Mesenchymal stem cell (in vitro differentiated cells and primary cell): ENCODE measurements at regions not wholly inside any gene's neighbourhood (a gene's known extent, or its start where the extent isn't known, plus 50 kb on each side); places are given as distances from the start of the nearest gene placed in this dataset.
"Not testable (repeated sequence)": the region's sequence is repeated elsewhere in the genome, so short reads cannot be mapped to it uniquely, and the experiment has no call there.

Experiments
- DNase-seq: peaks from one replicate; pipeline ENCODE4 v3.0.0-alpha.2; 2013
- H2AFZ ChIP-seq: one replicate; pipeline ENCODE4 v1.6.1; 2013; ENCODE audit warnings: low read depth, mild to moderate bottlenecking, control low read depth, inconsistent platforms, low read length, moderate library complexity
- H2AK5ac ChIP-seq: 2 replicates; pipeline ENCODE4 v1.6.1; 2013; ENCODE audit warnings: low read length, moderate library complexity, mild to moderate bottlenecking, inconsistent platforms; ENCODE audit not compliant: severe bottlenecking
- H2BK120ac ChIP-seq: one replicate; pipeline ENCODE4 v1.6.1; 2013; ENCODE audit warnings: low read depth, mild to moderate bottlenecking, inconsistent platforms, low read length, moderate library complexity
- H2BK12ac ChIP-seq, 2 experiments: one replicate each; pipeline ENCODE4 v1.6.1; 2013; ENCODE audit warnings: inconsistent platforms in 2 of 2, low read length in 2 of 2, mild to moderate bottlenecking in 2 of 2, moderate library complexity in 2 of 2, control low read depth in 1 of 2
- H2BK15ac ChIP-seq: one replicate; pipeline ENCODE4 v1.6.1; 2013; ENCODE audit warnings: mild to moderate bottlenecking, low read depth, inconsistent platforms; ENCODE audit not compliant: poor library complexity, severe bottlenecking
- H2BK5ac ChIP-seq: 2 replicates; pipeline ENCODE4 v1.6.1; 2013; ENCODE audit warnings: low read depth, mild to moderate bottlenecking, low read length, control low read depth, inconsistent platforms; ENCODE audit not compliant: poor library complexity, severe bottlenecking
- H3K14ac ChIP-seq, 2 experiments: one replicate each; pipeline ENCODE4 v1.6.1; 2013; ENCODE audit warnings: inconsistent platforms in 2 of 2, low read length in 2 of 2, control low read depth in 1 of 2, mild to moderate bottlenecking in 1 of 2, moderate library complexity in 1 of 2
- H3K18ac ChIP-seq, 2 experiments: one replicate each; pipeline ENCODE4 v1.6.1; 2013; ENCODE audit warnings: inconsistent platforms in 2 of 2, low read length in 2 of 2, control low read depth in 1 of 2, low read depth in 1 of 2, mild to moderate bottlenecking in 1 of 2
- H3K23ac ChIP-seq, 2 experiments: one replicate each; pipeline ENCODE4 v1.6.1; 2013; ENCODE audit warnings: inconsistent platforms in 2 of 2, low read length in 2 of 2, mild to moderate bottlenecking in 2 of 2, moderate library complexity in 2 of 2, control low read depth in 1 of 2
- H3K27ac ChIP-seq: 2 replicates; pipeline ENCODE4 v1.5.1; 2013; ENCODE audit warnings: mild to moderate bottlenecking, moderate library complexity, low read length, control low read depth, inconsistent platforms; ENCODE audit not compliant: poor library complexity, severe bottlenecking
- H3K27me3 ChIP-seq, 2 experiments: 2 replicates each; pipeline versions ENCODE4 v1.6.1 to v1.7.0; 2013; ENCODE audit warnings: low read length in 2 of 2, mild to moderate bottlenecking in 2 of 2, moderate library complexity in 2 of 2, control low read depth in 1 of 2, inconsistent platforms in 1 of 2; ENCODE audit not compliant: control insufficient read depth in 1 of 2, insufficient read depth in 1 of 2
- H3K36me3 ChIP-seq, 2 experiments: 2 replicates each; pipeline versions ENCODE4 v1.6.1 to v1.7.0; 2013; ENCODE audit warnings: low read length in 2 of 2, control low read depth in 1 of 2, inconsistent platforms in 1 of 2, low read depth in 1 of 2, mild to moderate bottlenecking in 1 of 2; ENCODE audit not compliant: insufficient read depth in 2 of 2, control insufficient read depth in 1 of 2
- H3K4ac ChIP-seq, 2 experiments: one replicate each; pipeline ENCODE4 v1.6.1; 2013; ENCODE audit warnings: inconsistent platforms in 2 of 2, low read length in 2 of 2, mild to moderate bottlenecking in 2 of 2, moderate library complexity in 2 of 2, control low read depth in 1 of 2, low read depth in 1 of 2
- H3K4me1 ChIP-seq: 2 replicates; pipeline ENCODE4 v1.6.1; 2013; ENCODE audit warnings: low read depth, low read length, control low read depth; ENCODE audit not compliant: control insufficient read depth, insufficient read depth
- H3K4me2 ChIP-seq: 2 replicates; pipeline ENCODE4 v1.6.1; 2013; ENCODE audit warnings: low read length, mild to moderate bottlenecking, inconsistent platforms; ENCODE audit not compliant: poor library complexity, severe bottlenecking
- H3K4me3 ChIP-seq, 2 experiments: 2 replicates each; pipeline versions ENCODE4 v1.5.1 to v1.7.0; 2013; ENCODE audit warnings: low read length in 2 of 2, mild to moderate bottlenecking in 2 of 2, control low read depth in 1 of 2, low read depth in 1 of 2; ENCODE audit not compliant: insufficient read depth in 1 of 2
- H3K79me1 ChIP-seq: replicated peaks from 2 replicates; pipeline ENCODE4 v1.6.1; 2013; ENCODE audit warnings: mild to moderate bottlenecking, control low read depth, low read length, inconsistent platforms; ENCODE audit not compliant: poor library complexity, severe bottlenecking
- H3K9ac ChIP-seq: 2 replicates; pipeline ENCODE4 v1.7.0; 2013; ENCODE audit warnings: mild to moderate bottlenecking, low read length, moderate library complexity
- H3K9me3 ChIP-seq: 2 replicates; pipeline ENCODE4 v1.7.0; 2013; ENCODE audit warnings: mild to moderate bottlenecking, low read length; ENCODE audit not compliant: control insufficient read depth
- H4K8ac ChIP-seq: one replicate; pipeline ENCODE4 v1.6.1; 2013; ENCODE audit warnings: inconsistent platforms, mild to moderate bottlenecking, low read length, moderate library complexity
- H4K91ac ChIP-seq: one replicate; pipeline ENCODE4 v1.6.1; 2013; ENCODE audit warnings: mild to moderate bottlenecking, low read length, inconsistent platforms
- WGBS: methylation state at CpG from one replicate; pipeline ENCODE4 v1.1.7; 2013; ENCODE audit warnings: mixed read lengths; 5-methylcytosine and 5-hydroxymethylcytosine counted together

- H3K9ac ChIP-seq, result no peak overlapping the region
- H2BK5ac ChIP-seq, result no peak overlapping the region
- no peaks in the 10 kb centered on the region for H3K79me1 ChIP-seq
- no peaks in the 10 kb centered on the region for H3K36me3 ChIP-seq
- DNase-seq, result no peak
- H2AK5ac ChIP-seq, result no peak overlapping the region
- 92% methylated on average over 3 of the region's 3 CpGs for WGBS
- no peak overlapping the region for H3K23ac ChIP-seq
- no peaks in the 10 kb centered on the region for H3K4me1 ChIP-seq
- no peak overlapping the region for H3K14ac ChIP-seq
- H2BK12ac ChIP-seq, result no peak overlapping the region
- H3K18ac ChIP-seq, result no peak overlapping the region
- no peaks in the 10 kb centered on the region for H3K9me3 ChIP-seq
- H3K4me3 ChIP-seq, result no peak overlapping the region
- H2BK120ac ChIP-seq, result no peak overlapping the region
- H3K27ac ChIP-seq, result no peak overlapping the region
- no peak overlapping the region for H2AFZ ChIP-seq
- no peak overlapping the region for H4K8ac ChIP-seq
- no peak overlapping the region for H3K4ac ChIP-seq
- H4K91ac ChIP-seq, result no peak overlapping the region
- peaks cover 6% of the 10 kb centered on the region in 2 experiments for H3K27me3 ChIP-seq
- no peak overlapping the region for H3K4me2 ChIP-seq
- H2BK15ac ChIP-seq, result no peak overlapping the region
Observed at GRCh38 chr5:66285343-66285922, 141.3 kb downstream of the SREK1 start.

DNA sequence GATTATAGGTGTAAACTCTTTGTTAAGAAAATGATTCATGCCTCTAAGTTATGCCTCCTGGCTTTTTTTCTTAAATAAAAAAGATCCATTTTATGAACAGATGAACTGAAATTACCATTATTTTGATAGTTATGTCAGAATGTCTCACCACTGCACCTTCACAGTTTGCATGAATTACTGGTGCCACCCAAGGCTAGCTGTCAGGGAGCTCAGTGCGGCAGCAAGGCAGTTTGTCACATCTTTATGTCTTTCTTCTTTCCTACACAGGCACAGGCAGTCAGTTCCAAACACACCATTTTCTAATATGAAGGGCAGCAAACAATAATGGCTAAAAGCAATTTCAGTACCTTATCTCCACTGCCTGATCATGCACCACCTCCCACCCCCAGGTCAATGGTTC is 147.7 kb downstream of the SREK1 start:
- H3K4me1 ChIP-seq, result no peaks in the 10 kb centered on the region
- H3K9me3 ChIP-seq, result no peaks in the 10 kb centered on the region
- no peak overlapping the region for H4K91ac ChIP-seq
- WGBS, result 100% methylated on average over 1 of the region's 1 CpG
- no peak overlapping the region for H3K4ac ChIP-seq
- no peak overlapping the region for H3K18ac ChIP-seq
- no peak overlapping the region for H3K4me2 ChIP-seq
- no peak overlapping the region for H2AFZ ChIP-seq
- no peak overlapping the region for H3K27ac ChIP-seq
- H2BK15ac ChIP-seq, result no peak overlapping the region
- H4K8ac ChIP-seq, result no peak overlapping the region
- no peak overlapping the region for H2AK5ac ChIP-seq
- no peak overlapping the region for H3K9ac ChIP-seq
- no peaks in the 10 kb centered on the region for H3K36me3 ChIP-seq
- no peak overlapping the region for H3K23ac ChIP-seq
- DNase-seq, result no peak
- no peak overlapping the region for H3K14ac ChIP-seq
- peaks cover 3 to 16% of the 10 kb centered on the region in 2 experiments for H3K27me3 ChIP-seq
- no peaks in the 10 kb centered on the region for H3K79me1 ChIP-seq
- no peak overlapping the region for H3K4me3 ChIP-seq
- no peak overlapping the region for H2BK5ac ChIP-seq
- no peak overlapping the region for H2BK120ac ChIP-seq
- H2BK12ac ChIP-seq, result no peak overlapping the region

GRCh38 chr5:66293851-66294250 is 149.8 kb downstream of the SREK1 start:
- not testable (repeated sequence) for H2BK15ac ChIP-seq, H3K9ac ChIP-seq, H3K23ac ChIP-seq, H2BK12ac ChIP-seq, H3K79me1 ChIP-seq, H4K8ac ChIP-seq, H2BK120ac ChIP-seq, H3K4me1 ChIP-seq, H3K14ac ChIP-seq, H4K91ac ChIP-seq, H3K9me3 ChIP-seq, H2AFZ ChIP-seq, H3K4ac ChIP-seq, H3K4me3 ChIP-seq, H3K36me3 ChIP-seq, H3K4me2 ChIP-seq, H3K27ac ChIP-seq, H2AK5ac ChIP-seq, DNase-seq, H2BK5ac ChIP-seq, H3K18ac ChIP-seq
- WGBS, result 87% methylated on average over 10 of the region's 10 CpGs
- peaks cover 6 to 22% of the 10 kb centered on the region in 2 experiments for H3K27me3 ChIP-seq

- WGBS, result 87% methylated on average over 1 of the region's 2 CpGs
Observed at GRCh38 chr5:66299463-66299862, 155.4 kb downstream of the SREK1 start.

More at GRCh38 chr5:66299463-66299862, 155.4 kb downstream of the SREK1 start:
- H3K4me2 ChIP-seq, result no peak overlapping the region
- H3K36me3 ChIP-seq, result no peaks in the 10 kb centered on the region
- no peak overlapping the region for H2BK15ac ChIP-seq
- H3K4ac ChIP-seq, result no peak overlapping the region
- H4K91ac ChIP-seq, result no peak overlapping the region
- H3K27me3 ChIP-seq, result peaks cover 22 to 35% of the 10 kb centered on the region in 2 experiments
- H3K9me3 ChIP-seq, result no peaks in the 10 kb centered on the region
- H3K4me3 ChIP-seq, result no peak overlapping the region
- no peak overlapping the region for H3K27ac ChIP-seq
- H2AK5ac ChIP-seq, result no peak overlapping the region
- H3K14ac ChIP-seq, result no peak overlapping the region
- DNase-seq, result no peak
- H2BK12ac ChIP-seq, result no peak overlapping the region
- H2BK120ac ChIP-seq, result no peak overlapping the region
- no peaks in the 10 kb centered on the region for H3K79me1 ChIP-seq
- H3K9ac ChIP-seq, result no peak overlapping the region
- H2AFZ ChIP-seq, result no peak overlapping the region
- H2BK5ac ChIP-seq, result no peak overlapping the region
- H4K8ac ChIP-seq, result no peak overlapping the region
- H3K18ac ChIP-seq, result no peak overlapping the region
- no peak overlapping the region for H3K23ac ChIP-seq
- no peaks in the 10 kb centered on the region for H3K4me1 ChIP-seq
